ENCODE measurements at regions not wholly inside any gene's neighbourhood (a gene's known extent, or its start where the extent isn't known, plus 50 kb on each side); places are given as distances from the start of the nearest gene placed in this dataset.

- TF ChIP-seq ATF1 (CRISPR knock-in tag; IDR thresholded peaks at IDR 0.05) (no peak), ATF1 (tag; IDR thresholded peaks at IDR 0.05) (no peak), TSHZ1 (CRISPR knock-in tag; IDR thresholded peaks at IDR 0.05) (no peak), SRF (CRISPR knock-in tag; IDR thresholded peaks at IDR 0.05) (no peak), KAT8 (IDR thresholded peaks at IDR 0.05; ENCODE audit: low read depth) (no peak), SAP30 (IDR thresholded peaks at IDR 0.05; ENCODE audit: borderline replicate concordance, insufficient read depth, low read depth, low read length, poor library complexity, severe bottlenecking) (no peak), SMARCB1 (IDR thresholded peaks at IDR 0.05; ENCODE audit: insufficient read length, low read depth) (no peak), MCM7 (IDR thresholded peaks at IDR 0.05) (no peak), ZBTB1 (CRISPR knock-in tag; IDR thresholded peaks at IDR 0.05; ENCODE audit: borderline replicate concordance, low read depth) (no peak), RCOR1 (IDR thresholded peaks at IDR 0.05; ENCODE audit: borderline replicate concordance in 1 of 2, low read depth in 2 of 2, low read length in 2 of 2) (no peak), HBP1 (CRISPR knock-in tag; IDR thresholded peaks at IDR 0.05) (no peak), JUNB (CRISPR knock-in tag; conservative IDR thresholded peaks at IDR 0.05) (no peak), MBD2 (IDR thresholded peaks at IDR 0.05; ENCODE audit: borderline replicate concordance, low read depth) (no peak), THRAP3 (IDR thresholded peaks at IDR 0.05; ENCODE audit: borderline replicate concordance) (no peak), ZNF668 (CRISPR knock-in tag; IDR thresholded peaks at IDR 0.05) (no peak), CHCHD3 (CRISPR knock-in tag; IDR thresholded peaks at IDR 0.05) (no peak), ZNF277 (CRISPR knock-in tag; IDR thresholded peaks at IDR 0.05; ENCODE audit: borderline replicate concordance) (no peak)
- DNase-seq (ENCODE audit: extremely low read depth in 1 of 4, low spot score in 3 of 4) (no peak), FAIRE-seq (no peak), ATAC-seq (no peak)
- Histone ChIP-seq H2AFZ (ENCODE audit: low read depth, low read length) (no peak overlapping the region), H3K9ac (ENCODE audit: insufficient read depth in 1 of 2, low read depth in 2 of 2, low read length in 2 of 2) (no peak overlapping the region), H3K79me2 (ENCODE audit: control insufficient read depth, insufficient read depth, low read length) (no peaks in the 10 kb centered on the region), H3K9me1 (ENCODE audit: control insufficient read depth, insufficient read depth, low read length) (no peaks in the 10 kb centered on the region), H3K9me3 (replicated peaks; ENCODE audit: control insufficient read depth, insufficient read depth, low read depth, low read length) (no peaks in the 10 kb centered on the region; the same call in 1 of the 2 replicates), H3K36me3 (ENCODE audit: control insufficient read depth, insufficient read depth, low read length) (no peaks in the 10 kb centered on the region), H3K4me3 (no peak overlapping the region), H3K4me2 (ENCODE audit: insufficient read depth, low read length) (no peak overlapping the region), H3K4me1 (replicated peaks in 1 of 2; ENCODE audit: control insufficient read depth in 2 of 2, insufficient read depth in 2 of 2, low read length in 2 of 2) (no peaks in the 10 kb centered on the region), H3K27ac (ENCODE audit: extremely low read depth, low read depth, low read length) (no peak overlapping the region), H3K27me3 (ENCODE audit: control insufficient read depth in 2 of 2, insufficient read depth in 2 of 2, low read length in 2 of 2) (no peaks in the 10 kb centered on the region), H4K20me1 (replicated peaks; ENCODE audit: control insufficient read depth, insufficient read depth, low read length) (no peaks in the 10 kb centered on the region)
- intact Hi-C loops (cut with micrococcal nuclease): no loop called here
- in situ Hi-C loops (cut with MboI): no loop called here
- CTCF ChIA-PET (ENCODE audit: low intra/inter-chr PET ratio): no interaction called here
- no TSS peak for BruUV-seq (replicated peaks)
- WGBS (ENCODE audit: insufficient coverage, low coverage, missing lambda C conversion rate): 0% methylated on average over 1 of the region's 1 CpG
- POLR2A ChIA-PET: no interaction called here
Observed at GRCh38 chr3:18992709-18993108, 155.6 kb upstream of the KCNH8 start.

All from K562 (cell line).